Lung (tissue), 11 donors: ENCODE measurements at regions not wholly inside any gene's neighbourhood (a gene's known extent, or its start where the extent isn't known, plus 50 kb on each side); places are given as distances from the start of the nearest gene placed in this dataset.
"Not testable (repeated sequence)": the region's sequence is repeated elsewhere in the genome, so short reads cannot be mapped to it uniquely, and the experiment has no call there.

Experiments
- ATAC-seq: fragments of 200-7000 bp; cut with Tn5 transposase; one replicate; pipeline ENCODE4 v1.9.1; 2020; ENCODE audit warnings: moderate number of reproducible peaks; ENCODE audit not compliant: insufficient read depth, low FRiP score
- DNase-seq, 3 donors: peaks; one replicate each; pipeline ENCODE4 v3.0.0-alpha.2; 2013 to 2017
- H3K27ac ChIP-seq, 2 donors: one replicate each; pipeline ENCODE4 v1.5.1; 2013; ENCODE audit warnings: mild to moderate bottlenecking in 2 of 2, moderate library complexity in 2 of 2, control low read depth in 1 of 2, inconsistent platforms in 1 of 2, low read depth in 1 of 2, low read length in 1 of 2
- H3K27me3 ChIP-seq, 3 donors: one replicate each; pipeline ENCODE4 v1.5.1; 2013; ENCODE audit warnings: low read length in 2 of 3; ENCODE audit not compliant: control insufficient read depth in 3 of 3, insufficient read depth in 3 of 3
- H3K36me3 ChIP-seq, 4 donors: one replicate each; pipeline ENCODE4 v1.5.1; 2013; ENCODE audit warnings: low read length in 4 of 4, mild to moderate bottlenecking in 1 of 4, moderate library complexity in 1 of 4; ENCODE audit not compliant: control insufficient read depth in 4 of 4, insufficient read depth in 4 of 4
- H3K4me1 ChIP-seq, 5 donors: one replicate each; pipeline ENCODE4 v1.5.1; 2013; ENCODE audit warnings: low read length in 5 of 5, mild to moderate bottlenecking in 2 of 5, moderate library complexity in 1 of 5; ENCODE audit not compliant: control insufficient read depth in 5 of 5, insufficient read depth in 5 of 5
- H3K4me3 ChIP-seq: one replicate; pipeline ENCODE4 v1.5.1; 2013; ENCODE audit warnings: mild to moderate bottlenecking, control low read depth, moderate library complexity
- H3K9ac ChIP-seq, 2 donors: one replicate each; pipeline ENCODE4 v1.5.1; 2013; ENCODE audit warnings: low read length in 2 of 2, control low read depth in 1 of 2; ENCODE audit not compliant: insufficient read depth in 1 of 2
- H3K9me3 ChIP-seq, 4 donors: one replicate each; pipeline ENCODE4 v1.5.1; 2013; ENCODE audit warnings: low read length in 3 of 4, mild to moderate bottlenecking in 1 of 4, moderate library complexity in 1 of 4; ENCODE audit not compliant: control insufficient read depth in 4 of 4, insufficient read depth in 3 of 4
- CTCF ChIP-seq: IDR thresholded peaks from 2 replicates; pipeline ENCODE4 v1.5.1; 2012; ENCODE audit warnings: mild to moderate bottlenecking; ENCODE audit errors: control extremely low read depth, extremely low read depth
- WGBS, 2 donors: extraction: QIAGEN DNeasy Blood & Tissue Kit; methylation state at CpG; one replicate each; pipeline ENCODE4 v1.1.7; 2013; 5-methylcytosine and 5-hydroxymethylcytosine counted together
- donor health status: control.
- donor health status: control.
- donor health status: Bipolar disorder and iron deficiency.
- donor health status: healthy.
- donor health status: DM: yes; HTN: yes; CAD: no.

GRCh38 chr12:34142430-34142829 lies 120.1 kb downstream of the ALG10 start:
- H3K27me3 ChIP-seq = no peaks in the 10 kb centered on the region
- H3K36me3 ChIP-seq = no peaks in the 10 kb centered on the region
- peaks cover 0 to 3% (median under 1%) of the 10 kb centered on the region in 4 donors for H3K9me3 ChIP-seq
- ATAC-seq (no peak), DNase-seq (no peak)
- 85 to 86% methylated on average over 11 of the region's 11 CpGs for whole genome bisulfite sequencing, 2 donors
- TF ChIP-seq CTCF = no peak
- H3K9ac ChIP-seq = no peak overlapping the region
- no peak overlapping the region for H3K27ac ChIP-seq
- H3K4me3 ChIP-seq = no peak overlapping the region
- no peaks in the 10 kb centered on the region for H3K4me1 ChIP-seq

GRCh38 chr12:34151019-34151418 lies 128.7 kb downstream of the ALG10 start:
- no peaks in the 10 kb centered on the region for H3K4me1 ChIP-seq
- DNase-seq (no peak), ATAC-seq (no peak)
- H3K9me3 ChIP-seq = peaks cover 0 to 7% (median 1%) of the 10 kb centered on the region in 4 donors
- H3K4me3 ChIP-seq = no peak overlapping the region
- no peak for TF ChIP-seq CTCF
- H3K36me3 ChIP-seq = no peaks in the 10 kb centered on the region
- H3K27ac ChIP-seq = no peak overlapping the region
- no peak overlapping the region for H3K9ac ChIP-seq
- H3K27me3 ChIP-seq = no peaks in the 10 kb centered on the region

- WGBS, 2 donors = 56 to 60% methylated on average over 1 of the region's 1 CpG
- peak in 1 of 3 donors; percentile 0 for DNase-seq
- Histone ChIP-seq H3K9me3 (peaks cover 0 to 2% (median 0%) of the 10 kb centered on the region in 4 donors), H3K4me1 (no peaks in the 10 kb centered on the region), H3K36me3 (no peaks in the 10 kb centered on the region), H3K9ac (no peak overlapping the region), H3K27me3 (no peaks in the 10 kb centered on the region), H3K27ac (no peak overlapping the region), H3K4me3 (no peak overlapping the region)
- TF ChIP-seq CTCF = no peak
- ATAC-seq = no peak
Observed at GRCh38 chr12:34163443-34163842, 141.1 kb downstream of the ALG10 start.

GRCh38 chr12:34166427-34167060 lies 144.2 kb downstream of the ALG10 start:
- TF ChIP-seq CTCF = no peak
- peaks cover 0 to 2% (median 0%) of the 10 kb centered on the region in 4 donors for H3K9me3 ChIP-seq
- no peak overlapping the region for H3K4me3 ChIP-seq
- no peaks in the 10 kb centered on the region for H3K4me1 ChIP-seq
- DNase-seq (no peak), ATAC-seq (no peak)
- no peaks in the 10 kb centered on the region for H3K36me3 ChIP-seq
- no peaks in the 10 kb centered on the region for H3K27me3 ChIP-seq
- 93 to 94% methylated on average over 41 of the region's 41 CpGs for WGBS, 2 donors
- H3K27ac ChIP-seq = no peak overlapping the region
- no peak overlapping the region for H3K9ac ChIP-seq

GRCh38 chr12:34168507-34168906 lies 146.2 kb downstream of the ALG10 start:
- H3K27me3 ChIP-seq, H3K36me3 ChIP-seq, ATAC-seq, H3K27ac ChIP-seq, H3K9ac ChIP-seq, DNase-seq, H3K9me3 ChIP-seq, H3K4me1 ChIP-seq, H3K4me3 ChIP-seq: not testable (repeated sequence)
- 81 to 82% methylated on average over 1 of the region's 1 CpG for WGBS, 2 donors
